Kidney epithelial cell (primary cell): ENCODE measurements at regions not wholly inside any gene's neighbourhood (a gene's known extent, or its start where the extent isn't known, plus 50 kb on each side); places are given as distances from the start of the nearest gene placed in this dataset.

Experiments
- DNase-seq: peaks from one replicate; pipeline ENCODE4 v3.0.0-alpha.2; 2010; ENCODE audit warnings: low read depth
- H3K27me3 ChIP-seq: 2 replicates; pipeline ENCODE4 v1.6.0; 2011; ENCODE audit warnings: low read length; ENCODE audit not compliant: control insufficient read depth, insufficient read depth
- H3K36me3 ChIP-seq: 2 replicates; pipeline ENCODE4 v1.5.1; 2011; ENCODE audit warnings: low read length; ENCODE audit not compliant: control insufficient read depth, insufficient read depth
- H3K4me3 ChIP-seq: 2 replicates; pipeline ENCODE4 v1.5.1; 2011; ENCODE audit warnings: low read depth, mild to moderate bottlenecking, control low read depth, low read length
- CTCF ChIP-seq: IDR thresholded peaks from 2 replicates; pipeline ENCODE4 v1.5.1; 2011; ENCODE audit warnings: mild to moderate bottlenecking, moderate library complexity, low read length, control low read depth, inconsistent platforms; ENCODE audit not compliant: insufficient read depth, poor library complexity, severe bottlenecking

- DNase-seq: no peak
- Histone ChIP-seq H3K27me3 (no peaks in the 10 kb centered on the region), H3K4me3 (no peak overlapping the region), H3K36me3 (no peaks in the 10 kb centered on the region)
- no peak for TF ChIP-seq CTCF
Measured at GRCh38 chr1:218743861-218744505, 398.8 kb downstream of the TGFB2 start.

GRCh38 chr1:218748071-218748470 lies 402.9 kb downstream of the TGFB2 start:
- DNase-seq: no peak
- TF ChIP-seq CTCF: no peak
- no peak overlapping the region for H3K4me3 ChIP-seq
- H3K27me3 ChIP-seq: no peaks in the 10 kb centered on the region
- no peaks in the 10 kb centered on the region for H3K36me3 ChIP-seq

- Histone ChIP-seq H3K27me3 (no peaks in the 10 kb centered on the region), H3K36me3 (no peaks in the 10 kb centered on the region), H3K4me3 (no peak overlapping the region)
- no peak for TF ChIP-seq CTCF
- no peak for DNase-seq
Measured at GRCh38 chr1:218750216-218750970, 405.3 kb downstream of the TGFB2 start.

GRCh38 chr1:218751208-218751948 lies 406.2 kb downstream of the TGFB2 start:
- H3K27me3 ChIP-seq: no peaks in the 10 kb centered on the region
- H3K36me3 ChIP-seq: no peaks in the 10 kb centered on the region
- no peak overlapping the region for H3K4me3 ChIP-seq
- no peak for TF ChIP-seq CTCF
- DNase-seq: no peak

GRCh38 chr1:218752126-218752525 lies 407.0 kb downstream of the TGFB2 start:
- H3K27me3 ChIP-seq: no peaks in the 10 kb centered on the region
- DNase-seq: no peak
- TF ChIP-seq CTCF: no peak
- H3K36me3 ChIP-seq: no peaks in the 10 kb centered on the region
- no peak overlapping the region for H3K4me3 ChIP-seq
